Inflammatory macrophage treated with lipopolysaccharide for 4 hours (primary cell): ENCODE measurements at regions not wholly inside any gene's neighbourhood (a gene's known extent, or its start where the extent isn't known, plus 50 kb on each side); places are given as distances from the start of the nearest gene placed in this dataset.

Experiments used
- DNase-seq: peaks from one replicate; pipeline ENCODE4 v3.0.0-alpha.2; 2020

GRCh38 chr4:133868856-133869255 is 332.7 kb downstream of the PABPC4L start:
- no peak for DNase-seq

GRCh38 chr4:133866328-133866699 is 335.3 kb downstream of the PABPC4L start:
- DNase-seq = no peak

- no peak for DNase-seq
These were observed 335.8 kb downstream of the PABPC4L start for GRCh38 chr4:133865612-133866327.

- no peak for DNase-seq
These were observed 338.4 kb downstream of the PABPC4L start for GRCh38 chr4:133863153-133863552.

- no peak for DNase-seq
These were observed 344.7 kb downstream of the PABPC4L start for GRCh38 chr4:133856731-133857355.

- no peak for DNase-seq
These were observed 346.6 kb downstream of the PABPC4L start for GRCh38 chr4:133855001-133855400.

- no peak for DNase-seq
These were observed 362.3 kb downstream of the PABPC4L start for GRCh38 chr4:133839326-133839725.

GRCh38 chr4:133823177-133823576 is 378.4 kb downstream of the PABPC4L start:
- DNase-seq = no peak

GRCh38 chr4:133812954-133813353 is 388.6 kb downstream of the PABPC4L start:
- no peak for DNase-seq

- no peak for DNase-seq
These were observed 389.4 kb downstream of the PABPC4L start for GRCh38 chr4:133812236-133812635.

GRCh38 chr4:133808151-133808550 is 393.4 kb downstream of the PABPC4L start:
- DNase-seq = no peak

GRCh38 chr4:133803341-133803740 is 398.2 kb downstream of the PABPC4L start:
- DNase-seq = no peak

GRCh38 chr4:133802359-133803140 is 399.0 kb downstream of the PABPC4L start:
- no peak for DNase-seq

- DNase-seq = no peak
These were observed 399.7 kb downstream of the PABPC4L start for GRCh38 chr4:133801883-133802282.

GRCh38 chr4:133800966-133801365 is 400.6 kb downstream of the PABPC4L start:
- no peak for DNase-seq

GRCh38 chr4:133799717-133800315 is 401.8 kb downstream of the PABPC4L start:
- DNase-seq = no peak

GRCh38 chr4:133777661-133778060 is 423.9 kb downstream of the PABPC4L start:
- no peak for DNase-seq

- DNase-seq = no peak
These were observed 424.6 kb downstream of the PABPC4L start for GRCh38 chr4:133776961-133777360.

GRCh38 chr4:133776503-133776902 is 425.1 kb downstream of the PABPC4L start:
- no peak for DNase-seq

- DNase-seq = no peak
These were observed 425.7 kb downstream of the PABPC4L start for GRCh38 chr4:133775881-133776280.

GRCh38 chr4:133775469-133775868 is 426.1 kb downstream of the PABPC4L start:
- DNase-seq = no peak

GRCh38 chr4:133759428-133759827 is 442.2 kb downstream of the PABPC4L start:
- DNase-seq = no peak

GRCh38 chr4:133741766-133742165 is 459.8 kb downstream of the PABPC4L start:
- no peak for DNase-seq

- no peak for DNase-seq
These were observed 481.6 kb downstream of the PABPC4L start for GRCh38 chr4:133720001-133720400.
